HFF-Myc (cell line): ENCODE measurements at regions not wholly inside any gene's neighbourhood (a gene's known extent, or its start where the extent isn't known, plus 50 kb on each side); places are given as distances from the start of the nearest gene placed in this dataset.

Source experiments
- DNase-seq: peaks from one replicate; pipeline ENCODE4 v3.0.0-alpha.2; 2011; ENCODE audit warnings: low read depth; ENCODE audit errors: extremely low read depth
- H3K4me3 ChIP-seq: replicated peaks from 2 replicates; pipeline ENCODE4 v1.5.1; 2011; ENCODE audit warnings: low read depth, mild to moderate bottlenecking, control low read depth, low read length
- CTCF ChIP-seq: IDR thresholded peaks from 2 replicates; pipeline ENCODE4 v1.5.1; 2012; ENCODE audit warnings: mild to moderate bottlenecking, low read depth, low read length, control low read depth; ENCODE audit errors: missing control alignments

GRCh38 chr2:176650104-176650837 is 381.0 kb downstream of the MTX2 start:
- no peak for DNase-seq
- H3K4me3 ChIP-seq: no peak overlapping the region
- TF ChIP-seq CTCF: peak; percentile 12

GRCh38 chr2:176650838-176651555 is 381.8 kb downstream of the MTX2 start:
- H3K4me3 ChIP-seq: no peak overlapping the region
- DNase-seq: no peak
- no peak for TF ChIP-seq CTCF

- peak; percentile 30 for DNase-seq
- no peak overlapping the region for H3K4me3 ChIP-seq
- TF ChIP-seq CTCF: peak; percentile 72
Measured at GRCh38 chr2:176652300-176653182, 383.3 kb downstream of the MTX2 start.

GRCh38 chr2:176653479-176654443 is 384.5 kb downstream of the MTX2 start:
- TF ChIP-seq CTCF: peak; percentile 58
- H3K4me3 ChIP-seq: no peak overlapping the region
- peak; percentile 35 for DNase-seq

- no peak for TF ChIP-seq CTCF
- H3K4me3 ChIP-seq: no peak overlapping the region
- no peak for DNase-seq
Measured at GRCh38 chr2:176656038-176656775, 387.0 kb downstream of the MTX2 start.
